HG02938 (cell line): ENCODE measurements at regions not wholly inside any gene's neighbourhood (a gene's known extent, or its start where the extent isn't known, plus 50 kb on each side); places are given as distances from the start of the nearest gene placed in this dataset.

Experiments
- ATAC-seq: cut with Tn5 transposase; IDR thresholded peaks from one replicate; pipeline ENCODE4 v1.9.1; 2021; ENCODE audit warnings: mild to moderate bottlenecking, moderate library complexity; ENCODE audit not compliant: unreplicated experiment

DNA sequence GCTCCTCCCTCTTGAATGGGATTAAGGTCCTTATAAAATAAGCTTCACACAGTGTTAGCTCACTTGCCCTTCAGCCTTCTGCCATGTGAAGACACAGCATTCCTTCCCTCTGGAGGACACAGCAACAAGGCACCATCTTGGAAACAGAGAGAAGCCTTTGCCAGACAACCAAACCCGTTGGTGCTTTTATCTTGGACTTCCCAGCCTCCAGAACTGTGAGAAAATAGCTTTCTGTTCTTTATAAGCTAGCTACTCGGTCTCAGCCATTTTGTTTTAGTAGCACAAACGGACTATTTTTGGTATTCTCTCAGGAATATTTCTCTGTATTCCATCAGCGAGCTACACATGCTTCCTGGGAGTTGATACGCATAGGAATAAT, 58.6 kb upstream of the IRF2BP2 start:
- no peak for ATAC-seq

DNA sequence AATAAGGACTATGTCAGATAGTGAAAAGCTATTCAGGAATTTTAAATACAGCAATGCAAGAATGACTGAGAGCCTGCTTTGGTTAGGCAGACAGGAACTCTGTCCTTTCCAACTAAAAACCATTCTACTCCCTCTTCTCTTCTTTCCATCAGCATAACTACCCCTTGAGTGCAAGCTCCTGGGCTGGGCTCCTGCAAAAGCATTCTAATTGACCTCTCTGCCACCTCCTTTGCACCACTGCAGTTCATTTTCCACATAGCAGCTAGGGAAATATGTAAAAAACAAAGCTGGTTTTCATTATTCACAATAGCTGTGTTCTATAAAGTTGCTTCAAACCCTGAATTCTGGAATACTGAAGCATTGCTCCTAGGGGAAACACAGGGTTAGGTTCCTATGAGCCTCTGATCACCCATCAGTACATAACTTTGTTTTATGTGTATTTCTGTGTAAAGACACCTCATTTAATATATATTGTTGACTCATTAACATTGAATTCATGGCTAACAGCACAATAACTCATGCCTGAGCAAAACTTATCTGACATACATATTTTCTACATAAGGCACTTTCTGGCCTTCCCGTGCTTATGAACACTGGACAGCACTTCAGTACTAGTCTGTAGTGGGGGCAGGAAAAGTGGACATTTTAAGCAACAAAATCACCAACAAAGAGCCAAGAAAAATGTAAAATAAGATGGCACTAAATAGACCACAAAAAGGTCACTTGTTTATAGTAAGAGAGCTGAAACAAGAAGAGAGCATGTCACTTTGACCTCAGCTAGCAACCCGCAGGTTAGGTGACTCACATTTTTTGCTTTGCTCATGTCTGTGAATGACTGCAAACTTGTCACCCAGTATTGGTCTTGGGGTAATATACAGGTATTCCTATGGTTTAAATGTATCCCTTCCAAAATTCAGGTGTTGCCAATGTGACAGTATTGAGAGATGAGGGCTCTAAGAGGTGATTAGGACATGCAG, 57.9 kb upstream of the IRF2BP2 start:
- ATAC-seq: no peak

DNA sequence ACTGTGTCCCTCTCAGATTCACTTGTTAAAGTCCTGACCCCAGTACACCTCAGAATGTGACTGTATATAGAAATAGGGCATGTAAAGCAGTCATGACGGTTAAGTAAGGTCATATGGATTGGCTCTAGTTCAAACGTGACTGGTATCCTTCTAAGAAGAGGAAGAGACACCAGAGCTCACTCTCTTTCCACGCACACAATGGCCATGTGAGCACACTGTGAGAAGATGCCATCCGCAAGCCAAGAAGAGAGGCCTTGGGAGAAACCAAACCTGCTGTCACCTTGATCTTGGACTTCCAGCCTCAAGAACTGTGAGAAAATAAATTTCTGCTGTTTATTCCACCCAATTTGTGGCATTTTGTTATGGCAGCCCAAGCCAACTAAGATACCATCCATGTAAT, 56.8 kb upstream of the IRF2BP2 start:
- ATAC-seq: no peak

DNA sequence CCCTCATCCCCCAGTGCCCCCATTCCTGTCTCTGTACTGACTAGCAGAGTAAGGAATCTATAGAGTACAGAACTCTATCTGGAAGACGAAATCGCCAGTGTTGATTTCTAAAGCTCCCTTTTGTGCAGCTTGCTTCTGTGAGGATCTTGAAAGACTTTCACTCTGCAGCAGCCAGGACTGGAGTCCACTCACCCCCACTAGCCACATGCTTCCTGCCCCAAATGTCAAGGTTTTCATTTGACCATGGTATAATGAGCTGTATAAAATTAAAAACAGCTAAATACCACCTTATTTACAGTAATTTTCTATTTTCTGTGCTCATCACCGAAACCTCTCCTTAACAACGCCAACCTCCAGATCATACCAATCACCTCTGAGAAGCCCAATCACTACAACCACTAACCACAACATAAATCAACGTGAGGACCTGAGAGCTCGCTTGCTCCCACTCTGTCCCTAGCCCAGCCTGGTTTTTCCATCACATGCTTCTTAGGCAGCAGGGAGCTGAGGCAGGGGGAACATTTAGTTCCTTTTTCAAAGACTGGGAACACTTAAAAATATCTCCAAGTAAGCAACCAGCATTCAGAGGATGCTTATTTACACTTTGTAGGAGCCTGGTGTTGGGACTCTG, 56.1 kb upstream of the IRF2BP2 start:
- no peak for ATAC-seq

DNA sequence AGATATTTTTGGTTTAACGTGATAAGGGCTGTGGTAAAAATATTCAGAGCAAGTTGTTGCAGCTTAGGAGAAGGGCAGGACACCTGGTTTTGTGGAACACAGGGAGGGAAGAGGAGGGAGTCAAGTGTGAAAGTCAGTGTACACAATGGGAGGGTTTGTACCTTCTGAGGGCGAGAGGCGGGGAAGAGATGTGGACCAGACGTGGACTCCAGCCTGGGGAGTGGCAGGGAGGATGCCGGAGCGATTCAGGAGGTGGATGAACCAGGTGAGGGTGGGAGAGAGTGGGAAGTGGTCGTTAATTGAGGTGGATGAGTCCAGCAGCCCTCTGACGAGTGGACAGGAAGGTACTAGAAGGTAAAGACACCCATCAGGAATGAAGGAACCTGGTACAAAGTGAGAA, 52.2 kb upstream of the IRF2BP2 start:
- no peak for ATAC-seq

DNA sequence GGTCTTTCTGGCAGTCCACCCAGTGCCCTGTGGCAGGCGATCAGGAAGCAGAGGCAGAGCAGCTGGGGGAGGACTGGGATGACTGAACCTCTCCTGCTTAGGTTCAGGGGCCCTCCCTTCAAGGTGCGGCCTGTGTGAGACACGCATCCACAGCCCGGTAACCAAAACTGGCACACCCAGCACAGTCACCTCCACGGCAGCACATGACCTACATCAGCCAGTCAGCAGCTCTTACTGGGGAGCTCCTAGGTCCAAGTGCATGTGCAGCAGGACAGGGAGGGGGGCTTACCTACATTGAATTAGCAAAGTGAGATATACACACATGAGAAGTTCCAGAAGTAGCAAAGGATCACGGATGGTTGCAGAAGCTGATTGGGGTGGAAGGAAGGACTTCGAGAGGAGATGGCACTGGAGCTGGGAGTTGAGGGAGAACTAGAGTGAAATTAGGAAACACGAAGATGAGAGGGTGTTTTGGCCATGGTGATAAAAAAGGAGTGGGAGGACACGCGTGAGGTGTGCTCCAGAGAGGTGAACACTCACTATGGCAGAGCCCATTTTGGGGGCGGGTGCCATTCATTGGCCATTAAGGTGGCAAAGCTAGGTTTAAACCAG, 51.4 kb upstream of the IRF2BP2 start:
- ATAC-seq: no peak

DNA sequence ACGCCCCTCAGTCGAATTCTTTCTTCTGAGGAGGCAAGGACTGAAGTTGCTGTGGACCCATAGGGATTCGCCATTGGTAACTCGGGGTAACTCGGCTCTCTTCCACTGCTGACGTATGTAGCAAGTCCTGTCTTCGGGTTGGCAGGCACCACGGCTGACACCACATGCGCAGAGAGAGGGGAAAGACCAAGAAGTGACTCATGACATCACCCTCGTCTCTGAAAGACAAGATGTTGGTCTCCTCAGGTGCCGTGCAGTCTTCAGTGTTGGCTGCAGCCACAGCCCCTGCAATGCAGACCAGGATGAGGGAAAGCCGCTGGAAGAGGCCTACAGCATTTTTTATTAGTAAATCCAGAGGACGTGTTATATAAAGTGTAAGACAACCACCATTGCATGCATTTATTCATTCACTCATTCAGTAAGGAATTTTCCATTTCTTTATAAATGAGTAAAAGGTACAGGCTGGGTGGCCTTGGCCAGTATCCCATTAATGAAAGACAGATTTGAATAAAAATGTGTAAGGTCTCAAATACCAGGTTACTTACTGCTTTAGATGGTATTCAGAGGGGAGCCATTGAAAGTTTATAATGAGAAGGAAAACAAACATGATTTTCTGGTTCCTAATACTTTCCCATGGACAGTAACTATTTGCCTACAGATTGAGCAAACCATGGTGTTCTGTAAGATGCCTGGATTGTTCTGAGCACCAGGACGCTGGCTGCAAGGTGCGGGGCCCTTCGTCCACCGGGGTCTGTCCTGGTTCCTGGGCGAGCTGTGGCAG, 50.7 kb upstream of the IRF2BP2 start:
- ATAC-seq: no peak
